HG02798 (cell line): ENCODE measurements at regions not wholly inside any gene's neighbourhood (a gene's known extent, or its start where the extent isn't known, plus 50 kb on each side); places are given as distances from the start of the nearest gene placed in this dataset.

Experiments
- ATAC-seq: cut with Tn5 transposase; IDR thresholded peaks from one replicate; pipeline ENCODE4 v1.9.1; 2021; ENCODE audit warnings: mild to moderate bottlenecking; ENCODE audit not compliant: unreplicated experiment, poor library complexity

GRCh38 chr6:28764014-28764723 lies 159.6 kb downstream of the TRIM27 start:
- ATAC-seq: no peak

DNA sequence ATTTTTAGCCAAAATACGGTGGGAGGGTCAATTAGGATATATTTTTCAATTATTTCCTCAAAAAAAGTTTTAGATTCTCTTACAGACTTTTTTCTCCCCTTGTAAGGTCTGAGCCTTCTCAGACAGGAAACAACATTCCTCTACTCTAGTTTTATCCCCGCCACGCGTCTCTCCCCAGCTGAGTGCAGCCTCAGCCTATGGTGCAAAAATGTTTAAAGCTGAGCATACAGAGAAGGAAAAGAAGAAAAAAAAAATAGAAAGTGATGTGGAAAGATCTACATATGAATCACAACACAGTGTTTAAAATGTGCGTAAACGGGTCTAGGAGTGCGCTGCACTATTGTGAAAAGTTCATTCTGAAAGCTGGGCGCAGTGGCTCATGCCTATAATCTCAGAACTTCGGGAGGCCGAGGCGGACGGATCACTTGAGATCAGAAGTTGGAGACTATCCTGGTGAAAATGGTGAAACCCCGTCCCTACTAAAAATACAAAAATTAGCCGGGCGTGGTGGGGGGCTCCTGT lies 159.0 kb downstream of the TRIM27 start:
- ATAC-seq: no peak

- ATAC-seq: no peak
These were observed 157.8 kb downstream of the TRIM27 start for GRCh38 chr6:28765978-28766351.

DNA sequence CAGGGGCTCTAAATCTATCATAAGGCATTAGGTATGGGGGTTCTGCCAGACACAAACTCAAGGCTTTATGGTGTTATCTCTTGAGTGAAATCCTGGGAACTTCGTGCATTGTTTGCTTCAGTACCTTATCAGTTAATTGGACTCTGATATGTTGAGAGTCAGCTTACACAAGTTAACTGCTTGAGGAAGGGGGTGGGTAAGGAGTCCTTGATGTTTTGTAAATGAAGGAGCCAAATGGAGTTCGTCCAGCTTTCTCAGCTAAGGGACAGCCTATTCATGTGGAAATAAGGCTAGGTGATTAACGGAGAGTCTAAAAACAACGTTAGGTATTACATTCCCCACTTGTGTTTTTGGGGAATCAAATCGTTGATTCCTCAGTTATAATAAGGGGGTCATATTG lies 157.4 kb downstream of the TRIM27 start:
- no peak for ATAC-seq

DNA sequence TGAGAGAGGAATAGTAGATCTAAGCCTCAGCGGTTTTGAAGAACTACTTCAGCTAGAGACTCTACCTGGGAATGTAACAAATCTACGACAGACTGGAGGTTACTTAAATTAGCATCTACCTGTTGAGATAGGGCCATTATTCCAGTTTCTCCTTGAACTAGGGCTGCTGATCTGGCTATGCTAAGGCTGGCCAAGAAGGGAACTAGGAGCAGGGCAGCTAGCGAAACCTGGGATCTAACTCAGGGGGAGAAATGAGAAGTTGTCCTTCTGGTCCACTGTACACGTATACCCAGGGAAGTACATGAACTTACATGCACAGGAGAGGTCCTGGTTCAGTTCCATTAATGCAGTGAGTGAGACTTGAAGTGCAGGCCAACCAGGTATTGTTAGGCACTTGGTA lies 156.7 kb downstream of the TRIM27 start:
- ATAC-seq: no peak

- no peak for ATAC-seq
These were observed 156.1 kb downstream of the TRIM27 start for GRCh38 chr6:28767691-28768090.

- no peak for ATAC-seq
These were observed 155.4 kb downstream of the TRIM27 start for GRCh38 chr6:28768187-28768913.

DNA sequence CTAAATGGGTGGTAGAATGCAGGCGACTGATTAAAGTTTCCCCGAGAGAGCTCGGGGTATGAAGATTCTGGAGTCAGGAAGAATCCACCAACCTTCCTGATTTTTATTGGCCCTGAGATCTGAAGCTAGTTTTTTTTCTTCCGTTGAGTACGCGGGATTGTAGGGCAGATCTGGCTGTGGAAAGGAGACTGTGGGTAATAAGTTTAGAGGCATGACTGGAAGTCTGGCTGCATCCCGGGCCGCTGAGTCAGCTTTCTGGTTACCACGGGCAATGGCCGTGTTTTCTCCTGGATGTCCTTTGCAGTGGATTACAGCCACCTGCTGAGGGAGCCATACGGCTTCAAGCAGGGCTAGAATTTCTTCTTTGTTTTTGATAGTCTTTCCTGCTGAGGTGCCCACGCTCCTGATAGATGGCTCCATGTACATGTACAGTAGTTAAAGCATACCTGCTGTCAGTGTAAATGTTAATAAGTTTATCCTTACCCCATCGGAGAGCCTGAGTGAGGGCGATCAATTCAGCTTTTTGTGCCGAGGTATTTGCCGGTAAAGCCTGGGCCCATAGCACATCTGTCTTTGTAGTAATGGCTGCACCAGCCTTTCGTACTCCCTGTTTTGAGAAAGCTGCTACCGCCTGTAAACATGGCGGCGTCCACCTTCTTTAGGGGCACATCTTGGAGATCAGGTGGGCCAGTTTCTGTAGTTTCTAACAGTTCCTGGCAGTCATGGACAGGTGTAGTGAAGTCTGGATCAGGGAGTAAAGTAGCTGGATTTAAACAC lies 154.0 kb downstream of the TRIM27 start:
- ATAC-seq: no peak

DNA sequence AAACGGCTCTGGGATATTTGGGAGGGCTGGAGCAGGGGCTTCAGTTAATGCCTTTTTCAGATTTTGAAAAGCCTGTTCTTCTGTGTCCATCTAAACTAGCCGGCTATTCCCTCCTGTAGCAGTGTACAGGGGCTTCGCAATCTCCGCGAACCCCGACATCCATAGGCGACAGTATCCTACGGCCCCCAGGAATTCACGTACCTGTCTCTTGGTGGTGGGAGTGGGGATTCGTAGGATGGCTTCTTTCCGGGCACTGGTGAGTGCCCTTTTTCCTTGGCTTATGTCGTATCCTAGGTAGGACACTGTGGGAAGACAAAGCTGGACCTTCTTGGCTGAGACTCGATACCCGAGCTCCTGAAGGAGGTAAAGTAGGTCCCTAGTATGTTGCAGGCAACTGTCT lies 153.1 kb downstream of the TRIM27 start:
- ATAC-seq: no peak

DNA sequence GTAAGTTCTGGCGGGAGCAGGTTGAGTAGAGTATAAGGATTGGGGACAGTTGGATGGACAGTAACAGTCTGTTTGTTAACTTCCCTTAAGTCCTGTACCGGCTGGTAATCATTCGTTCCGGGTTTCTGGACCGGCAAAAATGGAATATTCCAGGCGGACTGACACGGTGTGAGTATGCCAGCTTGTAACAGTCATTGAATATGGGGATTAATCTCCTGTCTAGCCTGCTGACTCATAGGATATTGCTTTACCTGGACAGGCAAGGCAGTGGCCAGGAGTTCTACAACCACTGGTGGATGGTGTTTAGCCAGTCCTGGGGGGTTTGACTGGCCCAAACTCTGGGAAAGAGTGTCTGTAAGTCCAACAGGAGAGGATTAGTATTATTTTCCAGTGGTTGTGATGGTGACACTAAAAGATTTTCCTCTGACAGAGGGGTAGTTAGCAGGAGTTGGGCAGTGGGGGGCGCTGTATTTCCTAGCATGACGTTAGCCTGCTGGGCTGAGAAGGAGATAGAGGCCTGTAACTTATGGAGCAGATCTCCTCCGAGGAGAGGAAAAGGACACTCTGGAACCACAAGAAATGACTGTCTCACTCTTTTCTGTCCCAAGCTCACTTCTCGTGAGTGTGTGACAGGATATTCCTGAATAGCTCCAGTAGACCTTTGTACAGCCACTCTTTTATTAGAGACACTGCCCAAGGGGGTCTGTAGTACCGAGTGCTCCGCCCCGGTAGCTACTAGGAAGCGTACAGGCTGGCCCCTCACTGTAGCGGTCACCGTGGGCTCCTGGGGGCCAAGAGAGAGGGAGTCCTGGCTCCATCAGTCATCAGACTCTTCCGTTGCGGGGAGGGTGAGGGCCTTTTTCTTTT lies 152.2 kb downstream of the TRIM27 start:
- no peak for ATAC-seq

DNA sequence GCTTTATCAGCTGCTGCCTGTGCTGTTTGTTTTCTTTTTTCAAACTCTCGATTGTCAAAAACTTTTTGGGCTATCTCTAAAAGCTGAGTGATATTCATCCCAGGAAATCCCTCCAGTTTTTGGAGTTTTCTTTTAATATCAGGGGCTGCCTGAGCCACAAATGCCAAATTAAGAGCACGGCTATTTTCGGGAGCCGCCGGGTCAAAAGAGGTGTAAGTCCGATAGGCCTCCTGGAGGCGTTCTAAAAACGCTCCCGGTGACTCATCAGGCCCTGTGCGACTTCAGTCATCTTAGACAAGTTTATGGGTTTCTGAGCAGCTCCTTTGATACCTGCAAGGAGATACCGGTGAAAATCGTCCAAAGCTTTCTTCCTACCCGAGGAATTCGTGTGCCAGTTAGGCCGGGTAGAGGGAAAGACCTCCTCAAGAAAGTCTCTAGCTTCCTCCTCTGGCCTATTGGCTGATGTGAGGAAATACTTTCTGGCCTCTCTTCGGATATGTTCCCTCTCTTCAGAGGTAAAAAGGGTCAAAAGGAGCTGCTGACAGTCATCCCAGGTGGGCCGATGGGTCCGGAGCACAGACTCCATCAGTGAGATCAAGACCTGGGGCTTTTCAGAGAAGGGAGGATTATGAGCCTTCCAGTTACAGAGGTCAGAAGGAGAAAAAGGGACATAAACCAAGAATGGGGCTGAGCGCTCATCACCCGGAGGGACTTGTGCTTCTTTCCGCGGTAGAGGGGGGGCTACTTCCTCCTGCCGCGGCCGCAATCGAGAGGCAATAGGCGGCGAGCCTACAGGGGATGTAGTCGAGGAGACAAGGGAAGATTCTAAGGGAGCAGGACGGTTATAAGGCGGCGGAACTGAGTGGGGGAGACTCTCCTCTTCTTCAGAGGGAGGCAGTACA lies 151.1 kb downstream of the TRIM27 start:
- ATAC-seq: no peak

DNA sequence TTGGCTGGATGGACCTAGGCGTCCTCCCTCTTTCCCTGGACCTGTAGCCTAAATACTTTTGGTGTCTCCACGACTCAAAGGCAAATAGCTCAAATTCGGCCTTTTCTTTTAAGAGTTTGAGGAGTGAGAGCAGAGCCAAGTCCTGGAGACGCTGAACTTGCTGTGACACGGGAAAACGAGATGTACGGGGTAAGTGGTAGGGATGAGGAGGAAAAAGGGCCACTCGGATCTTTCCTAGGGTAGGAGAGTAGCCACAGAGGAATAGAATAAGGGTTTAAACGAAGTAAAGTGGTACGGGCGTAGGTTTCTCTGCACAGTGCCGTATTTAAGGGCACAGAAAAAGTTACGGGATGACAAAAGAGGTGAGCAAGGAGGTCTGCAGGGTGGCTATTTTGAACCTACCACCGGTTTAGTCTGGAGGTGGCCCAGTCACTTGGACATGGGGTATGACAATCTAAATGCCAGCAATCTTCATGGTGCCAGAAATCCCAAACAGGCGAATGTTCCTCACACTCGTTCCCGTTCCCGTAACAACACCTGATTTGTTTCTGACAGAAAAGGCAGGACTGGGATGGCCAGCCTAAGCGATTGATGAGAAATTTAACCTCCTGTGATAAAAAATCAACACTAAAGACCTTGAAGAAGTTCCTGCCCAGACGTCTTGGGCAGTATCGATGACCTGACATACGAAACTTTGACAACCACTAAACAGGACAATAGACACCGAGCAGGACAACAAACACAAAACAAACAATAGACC lies 149.3 kb downstream of the TRIM27 start:
- ATAC-seq: no peak

DNA sequence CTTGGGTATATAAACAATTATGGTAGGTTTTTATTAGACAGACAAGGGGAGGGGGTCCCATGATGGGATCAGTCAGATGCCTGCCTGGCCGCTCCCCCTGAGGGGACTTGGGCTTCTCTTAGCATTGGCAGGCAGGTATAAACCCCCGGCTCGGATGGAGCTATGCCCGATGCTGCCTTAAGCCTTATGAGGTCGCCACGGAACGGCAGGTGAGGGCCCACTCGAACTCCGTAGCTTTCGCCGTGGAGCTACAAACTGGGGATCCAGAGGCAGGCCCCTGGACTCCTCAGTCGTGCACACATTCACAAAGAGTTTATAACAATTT lies 148.8 kb downstream of the TRIM27 start:
- no peak for ATAC-seq

GRCh38 chr6:28775405-28776129 lies 148.2 kb downstream of the TRIM27 start:
- no peak for ATAC-seq

DNA sequence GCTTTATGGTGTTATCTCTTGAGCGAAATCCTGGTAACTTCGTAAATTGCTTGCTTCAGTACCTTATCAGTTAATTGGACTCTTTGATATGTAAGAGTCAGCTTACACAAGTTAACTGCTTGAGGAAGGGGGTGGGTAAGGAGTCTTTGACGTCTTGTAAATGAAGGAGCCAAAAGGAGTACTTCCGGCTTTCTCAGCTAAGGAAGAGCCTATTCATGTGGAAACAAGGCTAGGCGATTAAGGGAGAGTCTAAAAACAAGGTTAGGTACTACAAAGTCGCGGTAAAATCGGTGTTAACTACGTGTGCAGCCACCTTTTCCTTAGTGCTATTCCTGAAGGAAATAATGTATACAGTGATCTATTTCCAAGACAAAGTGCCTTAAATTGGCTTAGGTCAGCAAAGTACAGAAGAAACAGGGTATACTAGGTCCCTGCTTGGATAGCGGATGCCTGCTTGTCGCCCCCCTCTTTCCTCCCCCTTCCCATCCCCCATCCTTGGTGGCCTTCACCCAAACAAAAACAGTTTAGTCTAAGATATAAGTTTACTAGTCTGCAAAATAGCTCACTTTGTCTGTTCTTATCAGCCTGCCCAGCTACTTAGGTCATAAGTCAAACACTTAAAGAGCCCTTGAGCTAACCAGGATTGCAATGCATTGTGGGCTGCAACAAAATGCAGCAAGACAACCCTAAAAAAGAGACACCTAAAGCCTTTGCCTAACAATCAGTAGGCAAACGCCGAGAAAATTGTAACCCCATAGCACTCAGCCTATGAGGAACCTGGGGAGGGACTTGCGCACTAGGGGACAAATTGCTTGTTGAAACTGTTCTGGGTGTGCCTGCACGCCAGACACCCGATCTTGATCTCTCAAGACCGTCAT lies 147.3 kb downstream of the TRIM27 start:
- ATAC-seq: no peak

GRCh38 chr6:28777147-28777461 lies 146.7 kb downstream of the TRIM27 start:
- no peak for ATAC-seq

GRCh38 chr6:28782113-28782673 lies 141.6 kb downstream of the TRIM27 start:
- ATAC-seq: no peak
